Heart left ventricle (tissue), 13 donors: ENCODE measurements at regions not wholly inside any gene's neighbourhood (a gene's known extent, or its start where the extent isn't known, plus 50 kb on each side); places are given as distances from the start of the nearest gene placed in this dataset.

Experiments used
- CTCF ChIP-seq, 12 donors: fragments of 200-600 bp; sonication (generic) in 4 of 12; IDR thresholded peaks; one replicate each; pipeline versions ENCODE4 v1.5.0 to v1.8.0; 2018 to 2022; ENCODE audit warnings: antibody characterized with exemption in 12 of 12, mild to moderate bottlenecking in 5 of 12
- POLR2A ChIP-seq, 2 donors: fragments of 450-650 bp; IDR thresholded peaks; one replicate each; pipeline ENCODE4 v1.6.1; 2017; ENCODE audit warnings: antibody characterized with exemption in 2 of 2, mild to moderate bottlenecking in 2 of 2, moderate library complexity in 2 of 2
- donor health status: ischemic (EF 13 %, LVEDD 7.1; RV severe dilation, severe dysfunction).
- donor health status: DM: no; HTN: yes; CAD: no.
- donor health status: DM: no; HTN: no; CAD: no.
- donor health status: ischemic (EF 25% LVEDD 6.9; RV normal size, moderate dysfunction).
- donor health status: ischemic (EF 25% LVEDD 5.7; RV mildly dilated, moderate dysfunction).
- donor health status: ischemic (EF 35%, LVEDD 5.7; RV mildly dilated, moderate dysfunction).
- donor health status: nonischemic (EF 11% LVEDD 7.7; RV severe dilation, severe dysfunction).
- donor health status: DM: yes; HTN: yes; CAD: no.
- donor health status: PGD.
- donor health status: ischemic (EF 29% LVEDD 5.4; RV normal size, mild dysfunction).
- donor health status: nonischemic (EF 23%, LVEDD 6.1; RV moderate dilation, normal function).

DNA sequence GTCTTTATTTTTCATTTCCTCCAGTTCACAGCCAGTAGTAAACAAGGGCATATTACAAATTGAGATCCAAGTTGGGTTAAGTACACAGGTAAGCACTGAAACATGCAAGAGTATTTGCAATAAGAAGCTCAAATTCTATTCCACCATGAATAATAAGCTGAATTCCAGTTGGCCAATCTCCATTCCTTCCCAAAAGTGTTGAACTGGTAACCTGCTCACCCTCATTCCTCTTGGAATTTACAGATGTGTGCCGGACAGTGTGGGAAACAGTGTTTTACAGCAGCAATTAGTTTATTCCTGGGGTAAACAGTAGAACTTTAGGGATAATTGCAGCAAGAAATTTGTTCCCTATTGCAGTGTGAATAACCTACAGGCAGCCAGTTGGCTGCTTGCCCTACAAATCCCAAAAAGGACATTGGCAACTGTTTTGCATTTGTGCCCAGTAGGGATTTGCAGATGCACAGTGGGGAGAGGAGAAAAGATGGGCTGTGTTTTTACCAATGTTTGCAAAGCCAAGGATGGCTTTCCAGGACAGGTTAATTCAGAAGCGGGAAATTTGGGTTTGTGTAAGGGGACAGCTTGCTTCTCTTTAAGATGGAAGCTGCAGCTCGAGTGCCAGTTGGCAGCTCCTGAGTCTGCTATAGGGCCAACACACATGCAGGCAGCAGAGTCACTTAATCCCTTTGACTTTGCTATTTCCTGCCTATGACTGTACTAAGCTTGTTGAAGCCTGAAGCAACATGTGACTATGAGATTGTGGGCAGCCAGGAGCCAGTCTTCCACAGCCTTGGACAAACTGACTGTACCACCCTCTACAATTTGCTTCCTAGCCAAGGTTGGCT, 318.9 kb downstream of the MAP2K6 start:
- no peak for TF ChIP-seq CTCF (IDR thresholded peaks at IDR 0.05)
- TF ChIP-seq POLR2A (IDR thresholded peaks at IDR 0.05), result no peak
